BLaER1 treated with 17β-estradiol and CSF1 and Interleukin-3, amounts not matched to agents 10 nM and 100 nM (cell line): ENCODE measurements at regions not wholly inside any gene's neighbourhood (a gene's known extent, or its start where the extent isn't known, plus 50 kb on each side); places are given as distances from the start of the nearest gene placed in this dataset.

Experiments used
- H3K27ac ChIP-seq, 11 experiments: shearing (Covaris generic); formaldehyde crosslinking; 2 replicates each; pipeline ENCODE4 v1.8.1; 2022
- H3K27me3 ChIP-seq, 11 experiments: shearing (Covaris generic); formaldehyde crosslinking; 2 replicates each; pipeline ENCODE4 v1.8.1; 2022
- H3K36me3 ChIP-seq, 11 experiments: shearing (Covaris generic); formaldehyde crosslinking; 2 replicates each; pipeline ENCODE4 v1.8.1; 2022
- H3K4me1 ChIP-seq, 10 experiments: shearing (Covaris generic); formaldehyde crosslinking; 2 replicates each; pipeline ENCODE4 v1.8.1; 2022
- H3K4me2 ChIP-seq, 11 experiments: shearing (Covaris generic); formaldehyde crosslinking; 2 replicates each; pipeline ENCODE4 v1.8.1; 2022
- H3K4me3 ChIP-seq, 10 experiments: shearing (Covaris generic); formaldehyde crosslinking; 2 replicates each; pipeline ENCODE4 v1.8.1; 2022
- H3K9ac ChIP-seq, 11 experiments: shearing (Covaris generic); formaldehyde crosslinking; 2 replicates each; pipeline ENCODE4 v1.8.1; 2022
- H3K9me3 ChIP-seq, 11 experiments: shearing (Covaris generic); formaldehyde crosslinking; replicated peaks in 1 of 11; 2 replicates each; pipeline ENCODE4 v1.8.1; 2022
- H4K20me1 ChIP-seq, 11 experiments: shearing (Covaris generic); formaldehyde crosslinking; 2 replicates each; pipeline ENCODE4 v1.8.1; 2022
- Cebpa-rat ChIP-seq, 11 experiments: shearing (Covaris generic); IDR thresholded peaks; 2 replicates each; pipeline ENCODE4 v1.8.1; 2022

DNA sequence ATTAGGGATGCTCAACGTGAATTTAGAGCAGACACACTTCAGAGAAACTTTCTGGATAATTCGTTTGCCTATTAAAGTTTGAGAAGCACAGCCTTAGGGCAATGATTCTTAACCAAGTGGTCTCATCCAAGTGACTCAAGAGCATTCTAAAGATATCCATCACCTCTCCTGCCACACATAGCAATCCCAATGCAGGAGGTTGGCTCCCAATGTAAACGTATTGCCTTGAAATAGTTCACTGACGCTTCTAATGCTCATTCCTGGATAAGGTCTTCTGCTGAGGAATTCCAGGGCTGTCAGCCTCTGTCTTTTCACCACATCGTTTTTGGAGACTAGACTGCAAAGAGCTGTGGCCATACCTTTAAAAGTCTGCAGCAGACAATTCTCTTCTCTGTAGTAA lies 279.8 kb upstream of the DACH1 start:
- no peaks in the 10 kb centered on the region for H3K9me3 ChIP-seq
- H3K4me1 ChIP-seq = no peaks in the 10 kb centered on the region

DNA sequence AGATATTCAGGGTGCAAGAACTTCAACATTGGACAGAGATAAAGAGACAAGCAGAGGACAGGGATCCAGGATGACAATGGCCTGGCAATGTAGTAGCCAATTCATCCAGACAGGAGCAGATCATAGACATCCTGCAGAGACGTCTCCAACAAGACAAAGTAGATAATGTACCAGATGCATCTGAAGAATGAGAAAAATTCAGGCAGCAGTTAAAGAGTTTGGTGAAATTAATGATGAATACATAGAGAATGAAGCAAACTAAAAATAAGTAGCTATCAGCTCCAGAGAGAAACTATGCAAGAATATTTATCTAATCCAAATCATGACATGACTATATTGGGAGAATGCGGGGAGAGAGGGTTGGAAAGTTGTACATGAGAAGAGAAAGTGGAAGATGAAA lies 278.4 kb upstream of the DACH1 start:
- Histone ChIP-seq H3K4me3 (no peak overlapping the region), H3K9me3 (no peaks in the 10 kb centered on the region), H3K9ac (no peak overlapping the region), H3K4me1 (no peaks in the 10 kb centered on the region), H3K27ac (no peak overlapping the region), H3K36me3 (no peaks in the 10 kb centered on the region), H3K27me3 (no peaks in the 10 kb centered on the region), H4K20me1 (no peaks in the 10 kb centered on the region), H3K4me2 (no peak overlapping the region)
- no peak for TF ChIP-seq Cebpa-rat (IDR thresholded peaks at IDR 0.05)

More for the DNA sequence above, 279.8 kb upstream of the DACH1 start:
- Histone ChIP-seq H3K36me3 (no peaks in the 10 kb centered on the region), H3K4me2 (no peak overlapping the region), H3K27me3 (no peaks in the 10 kb centered on the region), H4K20me1 (no peaks in the 10 kb centered on the region), H3K9ac (no peak overlapping the region), H3K4me3 (no peak overlapping the region), H3K27ac (no peak overlapping the region)
- no peak for TF ChIP-seq Cebpa-rat (IDR thresholded peaks at IDR 0.05)

DNA sequence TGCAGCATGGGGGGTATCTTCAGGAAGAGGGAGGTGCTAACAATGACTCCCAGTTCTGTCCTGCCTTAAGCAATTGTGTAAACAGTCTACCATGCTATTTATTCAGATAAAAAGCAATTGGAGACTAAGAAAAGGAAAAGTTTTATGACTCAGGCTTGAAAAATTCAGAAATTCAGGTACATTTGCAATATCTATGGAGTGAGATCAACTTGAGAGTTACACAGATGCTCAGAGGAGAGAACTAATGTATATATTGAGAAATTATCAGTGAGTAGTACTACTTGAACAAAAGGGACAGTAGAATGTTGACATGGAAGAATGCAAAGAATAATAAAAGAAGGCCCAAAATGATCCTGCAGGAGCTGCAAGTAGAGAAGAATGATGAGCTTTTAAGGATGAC lies 277.6 kb upstream of the DACH1 start:
- no peak for TF ChIP-seq Cebpa-rat (IDR thresholded peaks at IDR 0.05)
- H3K27ac ChIP-seq = no peak overlapping the region
- no peaks in the 10 kb centered on the region for H3K27me3 ChIP-seq
- H3K4me3 ChIP-seq = no peak overlapping the region
- H3K4me1 ChIP-seq = no peaks in the 10 kb centered on the region
- H4K20me1 ChIP-seq = no peaks in the 10 kb centered on the region
- H3K4me2 ChIP-seq = no peak overlapping the region
- H3K36me3 ChIP-seq = no peaks in the 10 kb centered on the region
- no peaks in the 10 kb centered on the region for H3K9me3 ChIP-seq
- H3K9ac ChIP-seq = no peak overlapping the region

DNA sequence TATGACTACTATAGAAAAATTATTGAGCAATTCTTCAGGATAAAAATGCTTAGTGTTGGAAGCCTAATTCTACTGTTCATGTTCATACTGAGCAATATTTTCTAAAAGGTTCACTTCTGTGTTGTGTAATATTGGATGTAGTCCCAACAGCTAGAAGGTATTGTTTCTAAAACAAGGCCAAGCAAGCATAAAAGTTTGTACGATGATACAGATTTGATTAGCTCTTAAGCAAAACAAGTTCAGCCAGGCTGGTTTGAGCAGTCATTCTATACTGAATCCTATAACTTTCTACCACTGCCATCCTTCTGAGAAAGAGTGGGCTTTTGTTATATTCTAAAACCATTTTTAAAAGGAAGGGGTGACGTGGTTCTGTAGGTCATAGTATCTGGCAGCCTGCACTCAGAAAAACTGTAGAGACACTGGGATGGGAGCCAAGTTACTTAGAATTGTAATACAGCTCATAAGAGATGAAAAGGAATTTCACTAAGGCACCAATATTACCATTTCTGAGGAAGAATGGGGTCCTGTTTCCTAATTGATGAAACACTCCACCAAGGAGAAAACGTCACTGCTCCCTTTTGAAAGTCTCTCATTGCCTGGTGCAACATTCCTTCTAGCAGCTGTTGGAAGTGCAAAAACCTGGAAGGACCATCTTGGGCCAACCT lies 275.0 kb upstream of the DACH1 start:
- Histone ChIP-seq H3K4me1 (no peaks in the 10 kb centered on the region), H3K9ac (no peak overlapping the region), H3K27ac (no peak overlapping the region), H3K9me3 (no peaks in the 10 kb centered on the region), H3K4me3 (no peak overlapping the region), H3K27me3 (no peaks in the 10 kb centered on the region), H3K4me2 (no peak overlapping the region), H3K36me3 (no peaks in the 10 kb centered on the region), H4K20me1 (no peaks in the 10 kb centered on the region)
- no peak for TF ChIP-seq Cebpa-rat (IDR thresholded peaks at IDR 0.05)

DNA sequence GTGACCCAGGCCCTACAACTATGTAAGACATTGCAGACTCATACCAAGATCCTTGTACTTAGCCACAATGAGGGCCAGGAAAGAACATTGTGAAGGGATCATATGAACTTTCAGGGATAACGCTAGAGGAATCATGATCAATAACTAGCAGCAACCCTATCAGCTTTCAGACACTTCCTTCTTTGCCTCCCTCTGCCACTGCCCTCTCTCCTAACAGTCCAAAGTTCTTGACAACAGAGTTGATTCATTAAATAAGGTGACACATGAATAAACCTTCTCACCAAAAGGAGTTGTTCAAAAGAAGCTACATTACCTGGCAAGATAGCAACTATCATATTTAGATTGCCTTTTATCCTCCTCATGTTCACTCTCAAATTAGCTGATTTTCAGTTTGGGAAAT lies 272.2 kb upstream of the DACH1 start:
- H3K9me3 ChIP-seq = no peaks in the 10 kb centered on the region
- TF ChIP-seq Cebpa-rat (IDR thresholded peaks at IDR 0.05) = no peak
- no peaks in the 10 kb centered on the region for H3K4me1 ChIP-seq
- no peaks in the 10 kb centered on the region for H3K27me3 ChIP-seq
- H3K36me3 ChIP-seq = no peaks in the 10 kb centered on the region
- H4K20me1 ChIP-seq = no peaks in the 10 kb centered on the region
- H3K9ac ChIP-seq = no peak overlapping the region
- no peak overlapping the region for H3K4me2 ChIP-seq
- H3K27ac ChIP-seq = no peak overlapping the region
- no peak overlapping the region for H3K4me3 ChIP-seq

DNA sequence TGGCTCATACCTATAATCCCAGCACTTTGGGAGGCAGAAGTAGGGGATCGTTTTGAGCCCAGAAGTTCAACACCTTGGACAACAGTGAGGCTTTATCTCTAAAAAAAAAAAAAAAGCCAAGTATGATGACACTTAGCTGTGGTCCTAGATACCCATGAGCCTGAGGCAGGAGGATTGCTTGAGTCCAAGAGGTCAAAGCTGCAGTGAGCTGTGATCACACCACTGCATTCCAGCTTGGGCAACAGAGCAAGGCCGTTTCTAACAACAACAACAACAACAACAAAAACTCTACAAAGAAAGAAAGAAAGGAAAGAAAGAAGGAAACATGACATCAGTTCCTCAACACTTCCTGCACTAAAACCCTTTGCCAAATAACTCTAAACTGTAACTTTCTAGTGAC lies 265.1 kb upstream of the DACH1 start:
- H3K4me1 ChIP-seq = no peaks in the 10 kb centered on the region
- no peak overlapping the region for H3K4me2 ChIP-seq
- H3K4me3 ChIP-seq = no peak overlapping the region
- no peaks in the 10 kb centered on the region for H3K9me3 ChIP-seq
- no peak overlapping the region for H3K9ac ChIP-seq
- no peak for TF ChIP-seq Cebpa-rat (IDR thresholded peaks at IDR 0.05)
- no peaks in the 10 kb centered on the region for H4K20me1 ChIP-seq
- H3K27me3 ChIP-seq = no peaks in the 10 kb centered on the region
- no peak overlapping the region for H3K27ac ChIP-seq
- H3K36me3 ChIP-seq = no peaks in the 10 kb centered on the region

DNA sequence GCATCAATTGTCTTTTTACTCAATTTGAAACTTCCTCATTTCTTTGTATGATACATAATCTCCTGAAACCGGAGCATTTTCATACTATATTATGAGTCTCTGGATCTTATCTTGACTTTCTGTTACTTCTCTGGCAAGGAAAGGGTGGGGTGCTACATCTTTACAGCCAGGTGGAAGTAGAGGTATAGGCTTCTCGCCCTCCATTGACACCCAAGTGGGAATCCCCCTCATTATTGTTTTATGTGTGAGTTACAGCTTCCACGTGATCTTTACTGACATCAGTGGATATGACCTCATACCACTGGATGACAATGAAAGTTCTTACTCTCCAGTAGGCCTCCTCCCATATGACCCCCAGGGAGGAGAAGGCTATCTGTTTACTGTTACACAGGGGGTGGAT lies 262.1 kb upstream of the DACH1 start:
- Histone ChIP-seq H3K9ac (no peak overlapping the region), H3K27me3 (no peaks in the 10 kb centered on the region), H3K36me3 (no peaks in the 10 kb centered on the region), H4K20me1 (no peaks in the 10 kb centered on the region), H3K9me3 (no peaks in the 10 kb centered on the region), H3K4me1 (no peaks in the 10 kb centered on the region), H3K4me3 (no peak overlapping the region), H3K27ac (no peak overlapping the region), H3K4me2 (no peak overlapping the region)
- no peak for TF ChIP-seq Cebpa-rat (IDR thresholded peaks at IDR 0.05)

DNA sequence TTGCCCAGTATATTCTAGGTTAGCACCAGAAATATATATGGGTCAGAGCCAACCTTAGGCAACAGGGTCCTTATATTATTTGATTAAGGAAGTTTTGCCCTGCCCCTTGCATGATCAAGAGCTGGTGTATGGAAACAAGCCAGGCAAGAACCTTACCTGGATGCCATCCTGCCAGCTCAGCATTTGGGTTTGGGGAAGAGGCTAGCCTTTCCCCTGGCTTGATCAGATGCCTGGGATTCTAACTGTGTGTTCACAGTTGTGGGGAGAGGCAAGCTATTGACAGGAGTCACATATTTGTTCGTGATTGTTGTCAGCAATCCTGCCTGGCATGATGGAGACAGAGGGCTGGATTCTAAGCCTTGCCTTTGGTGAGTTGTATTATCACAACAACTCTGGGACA lies 260.0 kb upstream of the DACH1 start:
- H3K4me2 ChIP-seq = no peak overlapping the region

DNA sequence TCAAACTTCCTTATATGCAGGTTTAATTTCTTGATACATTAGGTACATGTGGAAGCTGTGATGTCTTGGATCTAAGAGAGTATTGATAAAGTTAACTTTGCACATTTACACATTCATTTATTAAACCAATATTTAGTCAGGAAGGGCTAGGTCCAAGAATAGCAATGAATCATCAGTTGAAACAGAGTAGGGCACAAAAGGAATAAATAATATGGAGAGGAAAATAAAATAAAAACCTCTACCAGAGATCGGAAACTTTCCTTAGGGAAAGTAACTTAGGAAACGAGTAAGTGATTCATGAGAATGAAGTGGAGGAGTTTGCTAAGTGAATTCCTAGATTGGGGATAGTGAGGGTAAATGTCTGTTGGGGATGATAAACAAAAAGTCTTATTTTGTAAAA lies 259.4 kb upstream of the DACH1 start:
- no peak overlapping the region for H3K9ac ChIP-seq
- H3K4me1 ChIP-seq = no peaks in the 10 kb centered on the region
- H3K36me3 ChIP-seq = no peaks in the 10 kb centered on the region
- TF ChIP-seq Cebpa-rat (IDR thresholded peaks at IDR 0.05) = no peak
- no peak overlapping the region for H3K4me2 ChIP-seq
- no peaks in the 10 kb centered on the region for H3K27me3 ChIP-seq
- H4K20me1 ChIP-seq = no peaks in the 10 kb centered on the region
- no peak overlapping the region for H3K27ac ChIP-seq
- no peaks in the 10 kb centered on the region for H3K9me3 ChIP-seq
- no peak overlapping the region for H3K4me3 ChIP-seq

More for the DNA sequence above, 260.0 kb upstream of the DACH1 start:
- H4K20me1 ChIP-seq = no peaks in the 10 kb centered on the region
- H3K4me3 ChIP-seq = no peak overlapping the region
- H3K9ac ChIP-seq = no peak overlapping the region
- TF ChIP-seq Cebpa-rat (IDR thresholded peaks at IDR 0.05) = no peak
- H3K27ac ChIP-seq = no peak overlapping the region
- H3K36me3 ChIP-seq = no peaks in the 10 kb centered on the region
- no peaks in the 10 kb centered on the region for H3K27me3 ChIP-seq
- no peaks in the 10 kb centered on the region for H3K9me3 ChIP-seq
- H3K4me1 ChIP-seq = no peaks in the 10 kb centered on the region

DNA sequence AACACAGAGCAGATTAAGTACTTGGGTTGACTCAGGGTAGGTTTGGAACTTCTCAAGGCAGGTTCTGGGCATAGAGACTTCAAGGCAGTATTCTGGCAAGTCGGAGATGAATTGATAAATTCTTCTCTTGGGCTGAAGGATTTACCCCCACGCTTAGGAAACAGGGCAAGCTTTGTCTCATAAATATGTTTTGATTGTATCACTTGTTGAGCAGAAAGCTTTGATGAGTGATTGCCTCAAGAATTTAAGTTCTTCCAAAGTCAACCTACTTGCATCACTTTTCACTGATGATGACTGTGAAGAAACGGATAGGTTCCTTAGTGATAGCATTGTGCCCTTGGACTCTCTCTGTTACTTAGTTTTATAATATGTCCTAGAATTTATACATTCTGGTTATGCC lies 258.6 kb upstream of the DACH1 start:
- no peaks in the 10 kb centered on the region for H3K4me1 ChIP-seq
- no peak overlapping the region for H3K27ac ChIP-seq
- no peak overlapping the region for H3K4me3 ChIP-seq
- H3K36me3 ChIP-seq = no peaks in the 10 kb centered on the region
- H4K20me1 ChIP-seq = no peaks in the 10 kb centered on the region
- H3K9ac ChIP-seq = no peak overlapping the region
- H3K9me3 ChIP-seq = no peaks in the 10 kb centered on the region
- H3K27me3 ChIP-seq = no peaks in the 10 kb centered on the region
- H3K4me2 ChIP-seq = no peak overlapping the region
- TF ChIP-seq Cebpa-rat (IDR thresholded peaks at IDR 0.05) = no peak
